Pulmonary artery endothelial cell (primary cell): ENCODE measurements at regions not wholly inside any gene's neighbourhood (a gene's known extent, or its start where the extent isn't known, plus 50 kb on each side); places are given as distances from the start of the nearest gene placed in this dataset.
"Not testable (repeated sequence)": the region's sequence is repeated elsewhere in the genome, so short reads cannot be mapped to it uniquely, and the experiment has no call there.

Experiments
- DNase-seq: peaks from one replicate; pipeline ENCODE4 v3.0.0-alpha.2; 2011; ENCODE audit warnings: low read depth, low spot score

DNA sequence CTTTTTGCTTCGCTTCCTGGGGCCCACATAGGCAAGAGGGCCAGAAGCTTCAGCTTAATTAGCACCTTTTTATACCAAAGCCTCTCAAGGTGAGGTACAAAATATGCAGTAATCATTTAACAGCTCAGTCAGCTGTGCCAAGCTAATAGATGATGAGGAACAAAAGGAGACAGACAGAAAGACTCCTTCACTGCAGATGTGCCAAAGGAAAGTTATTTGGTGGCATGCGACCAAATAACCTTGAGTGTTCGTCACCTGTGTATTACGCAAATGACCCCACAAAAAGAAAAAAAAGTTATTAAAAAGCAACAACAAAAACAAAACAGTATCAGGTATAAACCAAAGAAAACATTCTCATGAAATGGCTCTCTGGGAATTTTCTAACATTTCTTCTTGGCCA lies 325.8 kb upstream of the IGF1R start:
- no peak for DNase-seq

DNA sequence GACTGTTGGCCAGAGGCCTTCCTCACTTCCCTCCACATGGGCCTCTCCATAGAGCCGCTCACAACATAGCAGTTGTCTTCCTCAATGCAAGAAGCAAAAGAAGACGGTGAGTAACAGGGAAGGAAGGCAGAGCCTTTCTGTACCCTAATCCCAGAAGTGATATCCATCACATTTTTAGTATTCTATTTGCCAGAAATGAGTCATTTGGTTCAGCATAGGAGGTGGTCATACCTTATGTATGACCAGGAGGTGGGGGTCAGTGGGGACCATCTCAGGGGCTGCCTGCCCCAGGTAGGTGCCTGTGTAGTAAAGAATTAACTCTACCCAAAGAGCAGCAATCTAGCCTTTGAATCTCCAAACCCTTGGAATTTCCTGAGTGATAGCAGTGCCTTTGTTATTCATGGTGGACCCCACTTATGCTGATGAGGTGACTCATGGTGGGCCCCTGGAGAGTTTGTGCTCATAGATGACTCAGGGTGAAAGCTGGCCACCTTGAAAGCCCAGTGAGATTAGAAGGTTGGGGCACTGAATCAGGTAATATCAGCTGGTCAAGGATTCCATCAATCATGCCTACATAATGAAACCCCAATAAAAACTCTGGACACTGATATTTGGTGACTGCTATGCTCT lies 323.9 kb upstream of the IGF1R start:
- DNase-seq, result no peak

DNA sequence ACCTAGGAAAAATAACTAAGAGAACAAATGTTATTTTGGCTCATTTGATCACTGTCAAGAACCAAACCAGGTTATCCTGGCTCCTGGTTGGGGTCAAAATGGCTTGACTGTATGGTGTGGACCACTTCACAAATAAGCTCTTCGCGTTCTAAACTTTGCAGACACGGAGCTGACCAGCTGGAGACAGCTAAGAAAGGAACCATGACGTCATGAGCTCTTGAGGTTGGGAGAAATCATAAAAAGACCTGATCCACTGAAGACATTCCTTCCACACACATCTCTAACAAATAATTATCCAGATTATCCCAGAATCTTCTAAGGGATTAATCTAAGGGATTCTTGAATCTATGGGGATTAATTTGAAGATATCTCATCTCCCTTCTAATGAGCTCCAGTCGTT lies 321.5 kb upstream of the IGF1R start:
- no peak for DNase-seq

DNA sequence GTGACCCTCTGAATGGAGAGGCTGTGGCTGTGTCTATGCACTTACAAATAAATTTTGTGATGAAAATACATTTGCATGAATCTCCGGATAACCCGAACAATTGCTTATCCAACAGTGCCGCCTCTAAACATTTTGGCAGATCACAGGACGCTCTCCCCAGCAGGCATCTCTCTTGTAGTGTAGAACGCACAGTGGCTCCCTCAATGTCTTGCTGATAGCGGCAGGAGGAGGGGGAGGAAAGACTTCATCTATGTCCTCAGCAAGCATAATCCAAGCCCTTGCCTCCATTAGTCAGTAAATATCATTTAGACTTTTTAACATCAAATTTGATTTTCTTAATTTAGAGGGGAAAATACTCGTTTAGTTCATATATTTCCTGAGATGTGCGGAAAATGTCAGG lies 318.1 kb upstream of the IGF1R start:
- DNase-seq, result no peak

DNA sequence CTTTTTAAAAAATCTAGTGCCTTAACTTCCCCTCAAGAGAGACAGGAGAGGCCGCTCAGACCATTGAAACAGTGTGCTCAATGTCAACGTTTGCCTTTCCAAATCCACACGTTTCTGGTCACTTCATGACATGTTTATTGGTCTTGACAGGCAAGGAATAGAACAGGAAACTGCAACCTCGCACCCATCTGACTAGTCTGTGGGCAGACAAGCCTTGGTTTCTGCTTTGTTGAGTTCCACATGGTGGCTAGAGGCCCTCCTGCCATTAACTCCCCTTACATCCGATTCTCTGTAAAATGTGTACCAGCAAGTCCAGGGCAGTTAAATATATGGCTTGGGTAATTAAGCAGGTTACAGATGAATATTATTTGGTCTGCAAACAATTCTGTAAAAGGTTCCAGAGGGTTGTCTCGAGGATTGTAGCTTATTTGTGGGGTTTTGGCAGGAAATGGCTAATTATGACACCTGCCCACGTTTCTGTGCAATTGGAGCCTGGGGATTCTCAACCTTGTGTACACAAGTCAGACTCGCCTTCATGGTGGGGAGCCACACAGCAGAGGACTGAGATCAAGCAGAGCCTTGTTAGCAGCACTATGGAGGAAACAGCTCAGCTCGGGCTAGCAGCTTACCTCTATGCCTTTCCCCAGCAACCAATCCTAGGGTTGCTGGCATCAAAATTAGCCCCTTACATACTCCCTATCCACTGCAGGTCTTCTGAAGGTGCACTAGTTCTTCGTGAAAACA lies 317.5 kb upstream of the IGF1R start:
- no peak for DNase-seq

DNA sequence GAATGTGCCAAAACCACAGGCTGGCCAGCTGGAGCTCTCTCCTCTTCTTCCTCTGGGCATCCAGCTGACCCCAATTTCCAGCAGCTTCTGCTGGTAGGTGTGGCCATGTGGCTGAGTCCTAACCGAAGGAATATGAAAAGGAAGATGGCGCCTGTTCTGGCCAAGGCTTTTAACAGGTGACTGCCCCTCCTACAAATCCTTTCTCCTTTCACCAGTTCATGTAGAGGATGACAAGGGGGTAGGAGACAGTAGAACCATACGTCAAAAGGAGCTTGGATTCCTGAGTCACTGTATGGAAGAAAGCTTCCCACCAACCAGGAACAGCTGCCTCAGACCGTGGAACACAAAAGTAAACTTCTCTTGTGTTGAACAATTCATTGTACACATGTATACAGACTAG lies 316.7 kb upstream of the IGF1R start:
- DNase-seq, result no peak

DNA sequence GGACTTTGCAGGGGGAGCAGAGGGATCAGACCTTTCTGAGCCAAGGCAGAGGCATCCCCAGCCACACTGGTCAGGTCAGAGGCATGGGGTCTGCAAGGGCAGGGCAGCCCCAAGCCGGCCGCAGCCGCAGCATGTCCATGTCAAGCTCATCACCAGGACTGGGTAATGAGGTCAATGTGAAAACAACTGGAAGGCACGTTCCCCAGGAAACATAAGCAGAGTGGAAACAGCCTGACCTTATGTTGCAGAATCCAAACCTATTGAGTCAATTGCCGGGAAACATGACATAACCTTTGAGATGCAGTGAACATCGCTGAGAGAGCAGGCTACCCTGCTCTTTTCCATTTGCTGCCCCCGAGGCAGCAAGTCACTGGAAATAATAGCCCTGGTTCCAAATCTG lies 315.1 kb upstream of the IGF1R start:
- no peak for DNase-seq

DNA sequence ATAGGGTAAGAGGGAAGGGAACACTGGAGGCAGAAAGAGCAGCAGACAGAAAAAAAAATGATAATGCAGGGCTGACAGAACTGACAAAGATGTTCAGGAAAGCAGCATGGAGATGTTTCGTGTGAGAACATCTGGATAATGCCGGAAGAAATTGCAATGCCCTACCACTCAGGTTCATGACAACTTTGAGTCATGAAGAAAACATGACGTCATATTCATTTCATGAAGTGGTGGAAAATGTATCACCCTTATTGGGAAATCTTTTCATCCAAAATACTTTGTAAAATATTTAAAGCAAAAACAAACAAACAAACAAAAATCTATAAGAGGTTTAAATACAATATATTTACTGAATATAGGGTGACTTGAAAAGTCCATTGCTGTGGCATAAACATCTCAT lies 305.4 kb upstream of the IGF1R start:
- DNase-seq, result no peak

DNA sequence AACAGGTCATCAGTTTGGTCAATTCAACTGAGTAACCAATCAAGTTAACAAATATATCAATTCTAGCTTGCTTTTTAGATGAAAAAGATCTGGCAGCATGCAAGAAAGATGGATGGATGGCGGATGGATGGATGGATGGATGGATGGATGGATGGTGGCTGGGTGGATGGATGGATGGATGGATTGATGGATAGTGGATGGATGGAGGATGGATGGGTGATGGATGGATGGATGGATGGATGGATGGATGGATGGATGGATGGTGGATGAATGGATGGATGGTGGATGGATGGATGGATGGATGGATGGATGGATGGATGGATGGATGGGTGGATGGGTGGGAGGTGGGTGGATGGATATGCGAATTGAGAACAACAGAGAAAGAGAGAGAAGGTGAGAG lies 303.7 kb upstream of the IGF1R start:
- DNase-seq, result no peak

DNA sequence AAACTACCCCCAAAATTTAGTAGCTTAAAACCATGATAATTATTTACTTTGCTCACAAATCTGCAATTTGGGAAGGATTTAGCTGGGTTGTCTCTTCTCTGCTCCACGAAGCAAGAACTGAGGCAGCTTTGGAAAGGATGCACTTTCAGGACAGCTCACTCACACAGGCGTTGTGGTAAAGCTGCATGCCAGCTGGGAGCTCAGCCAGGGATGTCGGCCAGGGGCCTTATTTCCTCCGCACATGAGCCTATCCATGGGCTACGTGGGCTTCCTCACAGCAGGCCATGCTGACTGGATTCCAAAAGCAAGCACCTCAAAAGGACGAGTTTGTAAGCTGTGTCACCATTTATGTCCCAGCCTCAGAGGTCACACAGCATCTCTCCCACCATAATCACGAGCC lies 301.3 kb upstream of the IGF1R start:
- DNase-seq, result no peak

DNA sequence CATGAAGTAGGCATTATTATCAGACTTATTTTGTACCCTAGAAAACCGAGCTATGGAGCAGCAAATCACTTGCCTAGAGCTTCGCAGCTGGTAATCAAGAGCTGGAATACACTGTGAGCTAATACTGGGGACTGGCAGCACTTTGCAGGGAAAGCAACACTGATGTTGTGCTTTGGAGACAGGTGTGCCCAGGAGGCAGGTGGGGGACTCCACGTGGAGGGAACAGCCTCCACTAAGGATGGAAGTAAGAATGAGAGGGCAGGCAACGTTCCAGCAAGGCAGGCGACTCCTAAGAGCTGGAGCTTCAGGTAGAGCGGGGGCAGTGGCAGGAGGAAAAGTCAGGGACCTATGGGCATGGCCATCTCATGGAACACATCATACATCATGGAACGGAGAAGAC lies 300.5 kb upstream of the IGF1R start:
- DNase-seq, result no peak

DNA sequence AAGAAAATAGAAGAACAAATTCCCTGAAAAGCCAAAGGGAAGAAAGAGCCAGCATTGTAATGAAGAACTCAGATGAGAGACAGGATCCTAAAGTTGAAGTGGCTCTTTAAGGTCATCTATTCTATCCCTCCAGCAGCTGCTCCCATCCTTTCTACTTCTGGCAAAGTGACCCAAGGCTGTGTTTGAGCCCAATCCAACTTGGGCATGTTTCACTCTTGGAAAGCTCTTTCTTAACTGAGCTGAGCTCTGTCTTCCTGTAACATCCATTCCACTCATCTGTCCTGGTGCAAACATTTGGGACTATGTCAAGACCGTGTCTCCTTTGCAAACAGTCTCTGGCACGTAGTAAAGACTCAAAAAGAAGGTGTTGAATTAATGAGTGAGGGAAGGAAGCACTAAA lies 298.1 kb upstream of the IGF1R start:
- no peak for DNase-seq

DNA sequence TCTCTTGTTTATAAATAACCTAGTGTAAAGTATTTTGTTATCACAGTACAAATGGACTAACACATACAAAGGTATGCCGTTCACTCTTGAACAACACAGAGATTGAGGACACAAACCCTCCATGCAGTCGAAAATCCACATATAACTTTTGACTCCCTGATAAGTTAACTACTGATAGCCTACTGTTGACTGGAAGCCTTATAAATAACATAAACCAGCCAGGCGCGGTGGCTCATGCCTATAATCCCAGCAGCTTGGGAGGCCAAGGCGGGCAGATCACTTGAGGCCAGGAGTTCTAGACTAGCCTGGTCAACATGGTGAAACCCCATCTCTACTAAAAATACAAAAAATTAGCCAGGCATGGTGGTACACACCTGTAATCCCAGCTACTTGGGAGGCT lies 290.1 kb upstream of the IGF1R start:
- DNase-seq, result not testable (repeated sequence)

DNA sequence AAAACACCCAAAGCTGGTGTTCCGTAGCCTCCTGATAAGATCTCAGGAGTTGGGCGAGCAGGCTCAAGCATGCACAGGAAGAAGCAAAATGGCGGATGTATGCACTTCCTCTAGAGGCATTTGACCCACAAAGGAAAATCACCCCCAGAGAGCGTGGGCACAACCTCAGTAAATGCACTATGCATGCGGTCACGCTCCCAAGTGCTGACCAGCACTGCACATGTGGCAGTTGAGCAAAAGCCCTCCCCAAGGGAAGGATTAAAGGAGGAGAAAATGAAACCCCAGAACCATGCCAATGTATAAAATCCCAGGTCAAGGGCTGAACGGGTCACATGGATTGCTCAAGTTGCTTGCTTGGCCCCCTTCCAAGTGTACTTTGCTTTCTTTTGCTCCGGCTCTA lies 289.4 kb upstream of the IGF1R start:
- no peak for DNase-seq

DNA sequence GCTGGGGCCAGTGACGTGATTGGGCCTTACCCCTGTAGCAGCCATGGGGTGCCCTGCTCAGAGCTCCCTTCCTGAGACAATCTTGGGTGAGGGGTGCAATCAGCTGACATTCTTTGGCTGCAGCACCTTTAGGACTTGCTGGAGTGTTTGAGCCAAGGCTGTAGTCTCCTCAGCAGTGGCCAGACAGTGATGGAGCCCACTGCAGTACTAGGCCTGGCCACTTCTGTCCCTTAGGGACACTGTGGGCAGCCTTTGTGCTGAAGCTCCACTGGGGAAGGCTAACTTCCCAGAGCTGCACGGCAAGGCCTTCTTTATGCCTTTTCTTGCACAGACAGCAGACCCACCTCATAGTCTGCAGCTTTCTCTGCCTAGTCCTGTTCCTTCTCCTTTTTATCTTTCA lies 284.9 kb upstream of the IGF1R start:
- DNase-seq, result no peak

DNA sequence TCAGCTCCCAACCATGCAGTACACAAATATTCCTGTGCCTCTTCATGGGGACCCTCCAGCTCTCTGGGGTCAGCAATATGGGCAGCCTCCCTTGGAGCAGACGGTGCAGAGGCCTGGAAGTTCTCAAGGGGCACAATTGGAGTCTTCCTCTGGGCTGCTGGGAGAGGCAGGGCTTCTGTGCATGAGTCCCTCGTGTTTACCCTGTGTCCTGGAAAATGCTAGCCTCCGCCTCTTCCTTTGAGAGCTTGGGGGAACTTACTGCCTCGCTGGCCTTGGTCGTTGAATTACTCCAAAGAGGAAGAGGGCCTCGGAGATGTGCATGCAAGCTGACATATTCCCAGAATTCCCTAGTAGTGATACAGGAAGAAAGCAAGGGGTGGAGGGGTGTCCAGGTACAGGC lies 284.4 kb upstream of the IGF1R start:
- DNase-seq, result no peak

DNA sequence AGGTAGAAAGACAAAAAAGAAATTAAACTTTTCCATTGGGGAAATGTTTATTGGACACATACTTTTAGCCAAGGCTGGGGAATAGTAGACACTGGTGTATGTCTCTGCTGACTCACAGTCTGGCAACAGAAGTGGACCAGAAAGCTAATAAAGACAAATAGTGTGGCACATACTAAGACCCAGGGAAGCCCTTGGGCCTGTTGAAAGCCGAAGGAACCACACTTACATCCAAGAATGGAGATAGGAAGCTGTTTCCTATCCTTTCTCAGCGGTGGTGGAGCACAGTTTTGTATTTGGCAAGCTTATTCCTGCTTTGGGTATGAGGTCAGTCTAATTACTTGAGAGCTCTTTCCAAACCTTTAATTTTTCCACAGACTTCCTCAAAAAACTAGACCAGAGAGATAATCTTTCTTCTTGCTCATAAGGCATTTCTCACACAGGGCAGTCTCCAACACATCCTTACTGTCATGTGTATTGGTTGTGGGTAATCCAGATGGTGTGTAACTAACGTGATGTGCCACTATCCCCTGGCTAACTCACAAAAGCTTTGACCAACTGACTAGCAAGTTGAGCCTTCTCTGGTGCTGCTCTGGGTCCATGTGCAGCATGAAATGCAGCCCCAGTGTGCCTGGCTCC lies 279.1 kb upstream of the IGF1R start:
- DNase-seq, result no peak

DNA sequence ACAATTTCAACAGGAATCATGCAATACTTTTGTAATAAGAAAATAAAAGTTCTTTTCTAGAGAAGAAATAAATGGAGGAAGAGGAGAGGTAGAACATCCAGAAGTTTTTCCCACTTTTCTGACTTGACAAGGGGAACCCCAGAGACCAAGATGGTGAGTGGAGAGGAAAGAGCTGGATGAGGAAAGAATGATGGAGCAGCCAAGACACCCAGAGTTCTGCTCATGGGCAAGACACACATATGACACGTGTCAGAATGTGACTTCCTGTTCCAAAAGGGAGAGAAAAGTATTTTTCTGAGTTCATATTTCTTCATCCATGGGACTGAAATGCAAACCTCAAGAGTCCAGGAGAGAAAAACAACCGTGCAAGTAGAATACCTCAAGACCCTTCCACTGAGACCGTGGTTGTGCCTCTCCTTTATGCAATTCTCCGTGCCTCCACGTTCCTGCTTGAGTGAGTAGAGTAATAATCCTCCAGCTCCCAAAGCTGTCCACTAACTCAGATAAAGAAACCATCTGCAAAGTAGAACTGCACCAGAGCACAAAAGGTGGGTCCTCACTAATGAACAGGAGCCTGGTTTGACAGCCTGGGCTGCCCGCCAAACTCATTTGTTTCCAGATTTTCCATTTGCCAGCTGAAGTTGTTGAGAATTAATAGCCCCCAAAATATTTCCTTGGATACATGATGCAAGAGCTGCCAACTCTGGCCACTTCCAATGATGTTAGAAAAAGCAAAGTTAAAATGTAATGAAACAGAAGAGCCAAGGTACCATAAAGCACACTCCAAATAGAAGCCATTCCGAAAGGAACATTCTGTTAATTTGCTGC lies 272.6 kb upstream of the IGF1R start:
- no peak for DNase-seq

DNA sequence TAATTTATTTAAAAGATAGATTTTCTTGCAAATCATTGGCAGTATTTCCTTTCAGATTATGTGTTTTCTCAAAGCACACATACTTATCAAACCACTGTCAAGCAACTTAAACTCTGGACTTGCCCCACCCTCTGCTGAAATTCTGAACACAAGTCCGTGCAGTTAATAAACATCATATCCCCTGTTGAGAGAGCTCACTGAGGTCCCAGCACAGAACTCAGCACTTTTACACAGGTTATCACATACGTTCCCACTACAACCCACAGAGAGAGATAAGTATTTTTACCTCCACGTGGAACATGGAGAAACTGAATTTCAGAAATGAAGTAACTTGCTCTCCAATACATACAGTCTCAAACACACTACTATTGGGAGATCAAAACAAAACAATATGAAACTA lies 267.6 kb upstream of the IGF1R start:
- DNase-seq, result no peak

DNA sequence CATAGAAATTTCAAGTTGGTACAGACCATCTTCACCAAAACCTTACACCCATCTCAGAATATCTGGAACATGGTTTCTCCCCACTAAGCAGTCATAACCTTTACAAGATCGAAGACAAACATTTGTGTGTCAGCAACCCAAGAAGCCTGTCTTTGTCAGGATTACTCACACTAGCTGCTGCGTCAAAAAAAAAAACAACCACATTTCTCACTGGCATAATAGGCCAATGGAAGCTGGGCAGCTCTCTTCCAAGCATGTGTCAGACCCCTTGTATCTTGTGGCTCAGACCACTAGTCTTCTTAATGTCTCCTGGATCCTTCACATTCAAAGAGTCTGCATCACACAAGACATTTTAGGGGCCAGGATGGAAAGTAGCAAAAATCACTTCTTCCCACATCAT lies 266.9 kb upstream of the IGF1R start:
- DNase-seq, result no peak

DNA sequence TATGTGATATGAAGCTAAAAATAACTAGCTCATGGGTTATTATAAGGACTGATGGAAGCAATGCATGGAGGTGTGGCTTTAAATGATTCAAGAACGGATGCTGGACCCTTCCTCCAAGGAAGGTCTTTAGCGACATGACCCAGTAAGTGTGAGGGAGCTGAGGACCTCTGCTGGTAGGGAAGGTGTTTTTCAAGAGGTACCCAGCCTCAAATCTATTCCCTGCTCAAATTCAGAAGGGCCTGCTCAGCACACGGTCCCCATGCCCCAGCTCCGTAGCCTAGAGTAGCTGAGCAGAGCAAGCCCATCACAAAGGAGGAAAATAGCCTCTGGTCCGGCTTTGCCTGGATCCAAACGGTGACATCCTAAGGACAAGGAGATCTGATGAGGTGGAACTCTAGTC lies 266.2 kb upstream of the IGF1R start:
- DNase-seq, result no peak

DNA sequence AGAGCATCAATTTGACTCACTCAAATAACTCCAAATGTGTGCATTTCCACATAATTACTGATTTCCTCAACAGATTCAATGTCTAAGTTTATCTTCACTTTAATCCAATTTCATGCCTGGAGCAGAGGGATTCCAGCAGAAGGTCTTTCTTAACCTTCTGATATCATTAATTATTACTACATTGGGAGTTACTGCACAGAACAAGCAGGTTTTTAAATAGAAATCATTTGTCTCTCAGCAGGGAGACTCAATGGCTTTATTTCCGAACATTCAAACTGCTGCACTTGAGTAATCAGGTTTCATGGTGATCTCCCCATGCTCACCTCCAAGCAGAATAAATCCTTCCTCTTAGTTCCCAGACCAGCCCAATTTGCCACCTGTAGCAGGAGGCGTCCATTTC lies 264.8 kb upstream of the IGF1R start:
- DNase-seq, result no peak
